GM12878 (cell line): ENCODE measurements at regions not wholly inside any gene's neighbourhood (a gene's known extent, or its start where the extent isn't known, plus 50 kb on each side); places are given as distances from the start of the nearest gene placed in this dataset.

Source experiments
- ATAC-seq: fragments of 200-7000 bp; cut with Tn5 transposase; 3 replicates; pipeline ENCODE4 v1.9.1; 2020; ENCODE audit warnings: mild to moderate bottlenecking, moderate library complexity
- BruUV-seq: library from RNA; stranded (reverse); fragments of 400-500 nt; replicated peaks from 2 replicates; lab custom pipeline; 2021; lab: Mats Ljungman, UMichigan
- CTCF ChIA-PET: fragments of 300-600 bp; sonication (Branson Sonifier 250); formaldehyde crosslinking; extraction: SDS; loops from one replicate; lab custom pipeline; 2021; ENCODE audit warnings: inconsistent platforms; lab: Yijun Ruan, JAX
- POLR2A ChIA-PET: fragments of 350-600 bp; formaldehyde crosslinking; extraction: SDS; loops from one replicate; lab custom pipeline; 2021; ENCODE audit warnings: inconsistent platforms; lab: Charles Lee
- RAD21 ChIA-PET: fragments of 300-600 bp; sonication (Branson Sonifier 250); formaldehyde crosslinking; loops from one replicate; lab custom pipeline; 2023; ENCODE audit warnings: antibody characterized with exemption; ENCODE audit not compliant: unreplicated experiment; lab: Charles Lee
- SMC1A ChIA-PET: fragments of 300-600 bp; sonication (Branson Sonifier 250); formaldehyde crosslinking; loops from one replicate; lab custom pipeline; 2023; ENCODE audit not compliant: unreplicated experiment, uncharacterized antibody; lab: Charles Lee
- DNase-seq: peaks from one replicate; pipeline ENCODE4 v3.0.0-alpha.2; 2011; ENCODE audit warnings: low read depth, low spot score
- FAIRE-seq: peaks from 3 replicates; lab custom pipeline; 2011; peaks lifted over from hg19 to GRCh38; lab: Jason Lieb, UNC
- H2AFZ ChIP-seq: 2 replicates; pipeline ENCODE4 v1.6.0; 2011; ENCODE audit warnings: low read depth, low read length, control low read depth; ENCODE audit not compliant: control insufficient read depth
- H3K27ac ChIP-seq: 2 replicates; pipeline ENCODE4 v1.5.1; 2011; ENCODE audit warnings: control low read depth; ENCODE audit not compliant: control insufficient read depth, insufficient read depth
- H3K27me3 ChIP-seq, 2 experiments: replicated peaks in 1 of 2; 2 replicates each; pipeline versions ENCODE4 v1.6.0 to v1.6.1; 2011; ENCODE audit warnings: low read length in 1 of 2; ENCODE audit not compliant: control insufficient read depth in 2 of 2, insufficient read depth in 2 of 2
- H3K36me3 ChIP-seq, 2 experiments: 2 replicates each; pipeline ENCODE4 v1.5.1; 2011; ENCODE audit warnings: low read length in 1 of 2; ENCODE audit not compliant: control insufficient read depth in 2 of 2, insufficient read depth in 2 of 2
- H3K4me1 ChIP-seq: 2 replicates; pipeline ENCODE4 v1.6.1; 2011; ENCODE audit warnings: mild to moderate bottlenecking, low read length, moderate library complexity, mixed read lengths; ENCODE audit not compliant: control insufficient read depth, insufficient read depth
- H3K4me2 ChIP-seq: 2 replicates; pipeline ENCODE4 v1.6.0; 2011; ENCODE audit warnings: control low read depth; ENCODE audit not compliant: control insufficient read depth, insufficient read depth
- H3K4me3 ChIP-seq: fragments of 200-600 bp; sonication (generic); 2 replicates; pipeline ENCODE4 v1.5.1; 2016
- H3K79me2 ChIP-seq: 2 replicates; pipeline ENCODE4 v1.6.0; 2011; ENCODE audit warnings: low read length; ENCODE audit not compliant: control insufficient read depth, insufficient read depth
- H3K9ac ChIP-seq: 2 replicates; pipeline ENCODE4 v1.8.0; 2011; ENCODE audit warnings: low read length, control low read depth, mixed read lengths; ENCODE audit not compliant: control insufficient read depth, insufficient read depth
- H3K9me3 ChIP-seq: replicated peaks from 3 replicates; pipeline ENCODE4 v1.5.1; 2011; ENCODE audit warnings: mild to moderate bottlenecking, low read length; ENCODE audit not compliant: control insufficient read depth, insufficient read depth
- H4K20me1 ChIP-seq: 2 replicates; pipeline ENCODE4 v1.6.0; 2011; ENCODE audit not compliant: control insufficient read depth, insufficient read depth
- BHLHE40 ChIP-seq, 2 experiments: fragments of 450-650 bp in 1 of 2; IDR thresholded peaks; 2 replicates each; pipeline ENCODE4 v1.6.1; 2011 to 2017; ENCODE audit warnings: low read depth in 2 of 2, borderline replicate concordance in 1 of 2, improper control_type of control experiment in 1 of 2, low read length in 1 of 2, mild to moderate bottlenecking in 1 of 2
- FOXK2 ChIP-seq: fragments of 450-650 bp; IDR thresholded peaks from 2 replicates; pipeline ENCODE4 v1.6.1; 2017; ENCODE audit warnings: mild to moderate bottlenecking, moderate library complexity
- HDAC6 ChIP-seq: fragments of 200-600 bp; sonication (generic); IDR thresholded peaks from one replicate; pipeline ENCODE4 v1.8.0; 2017; ENCODE audit warnings: antibody characterized with exemption; ENCODE audit not compliant: unreplicated experiment
- HDGF ChIP-seq: fragments of 450-650 bp; IDR thresholded peaks from 2 replicates; pipeline ENCODE4 v1.6.1; 2016; ENCODE audit warnings: antibody characterized with exemption
- MEF2B ChIP-seq: fragments of 450-650 bp; IDR thresholded peaks from 2 replicates; pipeline ENCODE4 v1.6.1; 2018; ENCODE audit warnings: mild to moderate bottlenecking, moderate library complexity; ENCODE audit not compliant: partially characterized antibody, poor library complexity, severe bottlenecking
- PML ChIP-seq: IDR thresholded peaks from 2 replicates; pipeline ENCODE4 v1.6.1; 2012; ENCODE audit warnings: low read length, inconsistent platforms
- POLR2AphosphoS2 ChIP-seq: IDR thresholded peaks from 2 replicates; pipeline ENCODE4 v1.6.1; 2011; ENCODE audit warnings: low read depth, mild to moderate bottlenecking, low read length, improper control_type of control experiment, moderate library complexity
- POU2F2 ChIP-seq: IDR thresholded peaks from 3 replicates; pipeline ENCODE4 v1.6.1; 2011; ENCODE audit warnings: low read depth, mild to moderate bottlenecking, low read length, borderline replicate concordance
- RAD21 ChIP-seq: IDR thresholded peaks from 2 replicates; pipeline ENCODE4 v1.6.1; 2011; ENCODE audit warnings: mild to moderate bottlenecking, low read depth, low read length, moderate library complexity; ENCODE audit not compliant: insufficient read depth
- TARDBP ChIP-seq: IDR thresholded peaks from 2 replicates; pipeline ENCODE4 v1.6.1; 2016; ENCODE audit warnings: borderline replicate concordance
- ZNF274 ChIP-seq: IDR thresholded peaks from one replicate; pipeline ENCODE4 v1.8.0; 2011; ENCODE audit not compliant: insufficient read length, insufficient read depth
- WGBS: methylation state at CpG from one replicate; pipeline ENCODE4 v1.1.6; 2016; ENCODE audit warnings: low lambda C conversion rate; ENCODE audit not compliant: insufficient replicate concordance, insufficient coverage; ENCODE audit errors: missing lambda C conversion rate; 5-methylcytosine and 5-hydroxymethylcytosine counted together
- in situ Hi-C: fragments of 300-500 bp; cut with MboI; formaldehyde crosslinking; loops from 9 replicates; pipeline ENCODE4 v1.14.3; 2018; ENCODE audit warnings: mixed read lengths
- intact Hi-C: fragments of 100-400 bp; cut with micrococcal nuclease; formaldehyde crosslinking; loops from one replicate; pipeline ENCODE4 v1.14.2; 2022; ENCODE audit not compliant: unreplicated experiment
- TF ChIP-seq, protein P1 (sequence below): IDR thresholded peaks from 2 replicates; pipeline ENCODE4 v1.6.1; 2012; ENCODE audit warnings: low read length, inconsistent platforms
- TF ChIP-seq, protein P2 (sequence below): IDR thresholded peaks from 2 replicates; pipeline ENCODE4 v1.6.1; 2012; ENCODE audit warnings: low read depth, low read length, improper control_type of control experiment
- TF ChIP-seq, protein P3 (sequence below): fragments of 150-350 bp; IDR thresholded peaks from 2 replicates; pipeline ENCODE4 v1.6.1; 2014; ENCODE audit warnings: mild to moderate bottlenecking, low read depth, low read length
- TF ChIP-seq, protein P4 (sequence below): fragments of 450-650 bp; IDR thresholded peaks from 2 replicates; pipeline ENCODE4 v1.6.1; 2016; ENCODE audit warnings: mild to moderate bottlenecking, moderate library complexity, borderline replicate concordance
- TF ChIP-seq, protein P5 (sequence below): fragments of 450-650 bp; IDR thresholded peaks from 2 replicates; pipeline ENCODE4 v1.6.1; 2018; ENCODE audit warnings: borderline replicate concordance, mild to moderate bottlenecking; ENCODE audit not compliant: partially characterized antibody

DNA sequence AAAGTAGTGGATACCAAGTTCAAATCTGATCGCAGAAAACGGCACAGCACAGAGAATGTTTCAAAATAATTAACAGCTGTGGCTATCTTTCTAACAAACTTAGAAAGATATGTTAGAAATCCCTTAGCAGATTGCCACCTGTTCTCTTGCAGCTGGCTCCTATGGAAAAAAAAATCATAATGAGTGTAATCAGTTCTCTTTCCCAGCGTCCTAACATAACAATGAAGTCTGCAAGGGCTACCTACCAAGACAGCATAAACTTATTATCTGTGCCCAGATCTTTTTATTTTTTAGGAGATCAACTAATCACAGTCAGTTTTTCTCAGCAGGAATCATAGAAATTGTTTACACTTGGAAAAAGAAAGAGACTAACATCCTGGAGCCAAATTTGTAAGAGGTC, 358.6 kb upstream of the FOXG1 start:
- SMC1A ChIA-PET = no interaction called here
- WGBS = 23% methylated on average over 3 of the region's 3 CpGs
- Histone ChIP-seq H3K27me3 (no peaks in the 10 kb centered on the region), H3K9ac (no peak overlapping the region), H2AFZ (no peak overlapping the region), H3K4me1 (no peaks in the 10 kb centered on the region), H4K20me1 (no peaks in the 10 kb centered on the region), H3K9me3 (no peaks in the 10 kb centered on the region), H3K79me2 (no peaks in the 10 kb centered on the region), H3K4me3 (no peak overlapping the region), H3K4me2 (no peak overlapping the region), H3K36me3 (no peaks in the 10 kb centered on the region), H3K27ac (no peak overlapping the region)
- intact Hi-C loops (no loop called here), in situ Hi-C loops (no loop called here)
- RAD21 ChIA-PET = no interaction called here
- no TSS peak for BruUV-seq
- DNase-seq = no peak
- POLR2A ChIA-PET = no interaction called here
- FAIRE-seq = no peak
- CTCF ChIA-PET = no interaction called here
- no peak for ATAC-seq
- TF ChIP-seq, protein P1, sequence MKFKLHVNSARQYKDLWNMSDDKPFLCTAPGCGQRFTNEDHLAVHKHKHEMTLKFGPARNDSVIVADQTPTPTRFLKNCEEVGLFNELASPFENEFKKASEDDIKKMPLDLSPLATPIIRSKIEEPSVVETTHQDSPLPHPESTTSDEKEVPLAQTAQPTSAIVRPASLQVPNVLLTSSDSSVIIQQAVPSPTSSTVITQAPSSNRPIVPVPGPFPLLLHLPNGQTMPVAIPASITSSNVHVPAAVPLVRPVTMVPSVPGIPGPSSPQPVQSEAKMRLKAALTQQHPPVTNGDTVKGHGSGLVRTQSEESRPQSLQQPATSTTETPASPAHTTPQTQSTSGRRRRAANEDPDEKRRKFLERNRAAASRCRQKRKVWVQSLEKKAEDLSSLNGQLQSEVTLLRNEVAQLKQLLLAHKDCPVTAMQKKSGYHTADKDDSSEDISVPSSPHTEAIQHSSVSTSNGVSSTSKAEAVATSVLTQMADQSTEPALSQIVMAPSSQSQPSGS = no peak
- no peak for TF ChIP-seq POU2F2
- TF ChIP-seq PML = no peak
- no peak for TF ChIP-seq FOXK2
- TF ChIP-seq, protein P2, sequence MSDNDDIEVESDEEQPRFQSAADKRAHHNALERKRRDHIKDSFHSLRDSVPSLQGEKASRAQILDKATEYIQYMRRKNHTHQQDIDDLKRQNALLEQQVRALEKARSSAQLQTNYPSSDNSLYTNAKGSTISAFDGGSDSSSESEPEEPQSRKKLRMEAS = no peak
- TF ChIP-seq, protein P3, sequence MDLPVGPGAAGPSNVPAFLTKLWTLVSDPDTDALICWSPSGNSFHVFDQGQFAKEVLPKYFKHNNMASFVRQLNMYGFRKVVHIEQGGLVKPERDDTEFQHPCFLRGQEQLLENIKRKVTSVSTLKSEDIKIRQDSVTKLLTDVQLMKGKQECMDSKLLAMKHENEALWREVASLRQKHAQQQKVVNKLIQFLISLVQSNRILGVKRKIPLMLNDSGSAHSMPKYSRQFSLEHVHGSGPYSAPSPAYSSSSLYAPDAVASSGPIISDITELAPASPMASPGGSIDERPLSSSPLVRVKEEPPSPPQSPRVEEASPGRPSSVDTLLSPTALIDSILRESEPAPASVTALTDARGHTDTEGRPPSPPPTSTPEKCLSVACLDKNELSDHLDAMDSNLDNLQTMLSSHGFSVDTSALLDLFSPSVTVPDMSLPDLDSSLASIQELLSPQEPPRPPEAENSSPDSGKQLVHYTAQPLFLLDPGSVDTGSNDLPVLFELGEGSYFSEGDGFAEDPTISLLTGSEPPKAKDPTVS = no peak
- no peak for TF ChIP-seq RAD21
- TF ChIP-seq MEF2B = no peak
- TF ChIP-seq, protein P4, sequence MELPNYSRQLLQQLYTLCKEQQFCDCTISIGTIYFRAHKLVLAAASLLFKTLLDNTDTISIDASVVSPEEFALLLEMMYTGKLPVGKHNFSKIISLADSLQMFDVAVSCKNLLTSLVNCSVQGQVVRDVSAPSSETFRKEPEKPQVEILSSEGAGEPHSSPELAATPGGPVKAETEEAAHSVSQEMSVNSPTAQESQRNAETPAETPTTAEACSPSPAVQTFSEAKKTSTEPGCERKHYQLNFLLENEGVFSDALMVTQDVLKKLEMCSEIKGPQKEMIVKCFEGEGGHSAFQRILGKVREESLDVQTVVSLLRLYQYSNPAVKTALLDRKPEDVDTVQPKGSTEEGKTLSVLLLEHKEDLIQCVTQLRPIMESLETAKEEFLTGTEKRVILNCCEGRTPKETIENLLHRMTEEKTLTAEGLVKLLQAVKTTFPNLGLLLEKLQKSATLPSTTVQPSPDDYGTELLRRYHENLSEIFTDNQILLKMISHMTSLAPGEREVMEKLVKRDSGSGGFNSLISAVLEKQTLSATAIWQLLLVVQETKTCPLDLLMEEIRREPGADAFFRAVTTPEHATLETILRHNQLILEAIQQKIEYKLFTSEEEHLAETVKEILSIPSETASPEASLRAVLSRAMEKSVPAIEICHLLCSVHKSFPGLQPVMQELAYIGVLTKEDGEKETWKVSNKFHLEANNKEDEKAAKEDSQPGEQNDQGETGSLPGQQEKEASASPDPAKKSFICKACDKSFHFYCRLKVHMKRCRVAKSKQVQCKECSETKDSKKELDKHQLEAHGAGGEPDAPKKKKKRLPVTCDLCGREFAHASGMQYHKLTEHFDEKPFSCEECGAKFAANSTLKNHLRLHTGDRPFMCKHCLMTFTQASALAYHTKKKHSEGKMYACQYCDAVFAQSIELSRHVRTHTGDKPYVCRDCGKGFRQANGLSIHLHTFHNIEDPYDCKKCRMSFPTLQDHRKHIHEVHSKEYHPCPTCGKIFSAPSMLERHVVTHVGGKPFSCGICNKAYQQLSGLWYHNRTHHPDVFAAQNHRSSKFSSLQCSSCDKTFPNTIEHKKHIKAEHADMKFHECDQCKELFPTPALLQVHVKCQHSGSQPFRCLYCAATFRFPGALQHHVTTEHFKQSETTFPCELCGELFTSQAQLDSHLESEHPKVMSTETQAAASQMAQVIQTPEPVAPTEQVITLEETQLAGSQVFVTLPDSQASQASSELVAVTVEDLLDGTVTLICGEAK = no peak
- no peak for TF ChIP-seq BHLHE40 (IDR thresholded peaks at IDR 0.05; ENCODE audit: borderline replicate concordance in 1 of 2, low read depth in 2 of 2, low read length in 1 of 2)
- TF ChIP-seq, protein P5, sequence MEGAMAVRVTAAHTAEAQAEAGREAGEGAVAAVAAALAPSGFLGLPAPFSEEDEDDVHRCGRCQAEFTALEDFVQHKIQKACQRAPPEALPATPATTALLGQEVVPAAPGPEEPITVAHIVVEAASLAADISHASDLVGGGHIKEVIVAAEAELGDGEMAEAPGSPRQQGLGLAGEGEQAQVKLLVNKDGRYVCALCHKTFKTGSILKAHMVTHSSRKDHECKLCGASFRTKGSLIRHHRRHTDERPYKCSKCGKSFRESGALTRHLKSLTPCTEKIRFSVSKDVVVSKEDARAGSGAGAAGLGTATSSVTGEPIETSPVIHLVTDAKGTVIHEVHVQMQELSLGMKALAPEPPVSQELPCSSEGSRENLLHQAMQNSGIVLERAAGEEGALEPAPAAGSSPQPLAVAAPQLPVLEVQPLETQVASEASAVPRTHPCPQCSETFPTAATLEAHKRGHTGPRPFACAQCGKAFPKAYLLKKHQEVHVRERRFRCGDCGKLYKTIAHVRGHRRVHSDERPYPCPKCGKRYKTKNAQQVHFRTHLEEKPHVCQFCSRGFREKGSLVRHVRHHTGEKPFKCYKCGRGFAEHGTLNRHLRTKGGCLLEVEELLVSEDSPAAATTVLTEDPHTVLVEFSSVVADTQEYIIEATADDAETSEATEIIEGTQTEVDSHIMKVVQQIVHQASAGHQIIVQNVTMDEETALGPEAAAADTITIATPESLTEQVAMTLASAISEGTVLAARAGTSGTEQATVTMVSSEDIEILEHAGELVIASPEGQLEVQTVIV = no peak
- TF ChIP-seq HDAC6 = no peak
- no peak for TF ChIP-seq TARDBP
- TF ChIP-seq POLR2AphosphoS2 = no peak
- no peak for TF ChIP-seq HDGF
- TF ChIP-seq ZNF274 = no peak
